AML-193 (cell line): ENCODE measurements at regions not wholly inside any gene's neighbourhood (a gene's known extent, or its start where the extent isn't known, plus 50 kb on each side); places are given as distances from the start of the nearest gene placed in this dataset.
"Not testable (repeated sequence)": the region's sequence is repeated elsewhere in the genome, so short reads cannot be mapped to it uniquely, and the experiment has no call there.

Experiments used
- DNase-seq, 2 experiments: peaks; one replicate each; lab custom pipeline; 2025; lab: John Stamatoyannopoulos, UW

DNA sequence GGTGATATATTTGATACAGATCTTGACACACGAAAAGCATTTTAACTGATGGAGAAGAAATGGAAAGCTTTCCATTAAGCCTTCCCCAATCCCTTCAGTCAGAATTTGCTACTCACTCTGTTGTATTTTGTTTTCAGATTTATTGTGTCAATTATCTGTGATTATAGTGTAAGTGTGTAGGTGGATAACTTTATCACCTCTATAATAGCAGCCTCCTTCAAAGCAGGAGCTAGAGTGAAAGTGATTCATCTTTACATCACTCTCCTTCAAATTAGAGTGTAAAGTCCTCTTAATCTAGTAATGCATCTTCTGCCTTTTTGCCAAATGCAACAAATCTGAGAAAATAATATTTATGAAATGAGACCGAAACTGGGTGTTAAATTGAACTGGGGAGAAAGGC is 459.7 kb upstream of the ZP4 start:
- no peak for DNase-seq

DNA sequence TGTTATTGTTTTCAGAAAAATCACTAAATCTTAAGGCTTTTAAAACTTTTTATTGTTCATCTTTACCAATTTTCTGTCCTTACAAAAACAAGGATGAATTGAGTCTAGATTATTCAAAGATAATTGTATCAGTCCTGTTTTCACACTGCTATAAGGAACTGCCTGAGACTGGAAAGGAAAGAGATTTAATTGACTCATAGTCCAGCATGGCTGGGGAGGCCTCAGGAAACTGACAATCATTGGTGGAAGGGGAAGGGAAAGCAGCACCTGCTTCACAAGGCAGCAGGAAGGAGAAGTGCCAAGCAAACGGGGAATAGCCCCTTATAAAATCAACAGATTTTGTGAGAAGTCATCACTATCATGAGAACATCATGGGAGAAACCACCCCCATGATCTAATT is 455.6 kb upstream of the ZP4 start:
- no peak for DNase-seq

DNA sequence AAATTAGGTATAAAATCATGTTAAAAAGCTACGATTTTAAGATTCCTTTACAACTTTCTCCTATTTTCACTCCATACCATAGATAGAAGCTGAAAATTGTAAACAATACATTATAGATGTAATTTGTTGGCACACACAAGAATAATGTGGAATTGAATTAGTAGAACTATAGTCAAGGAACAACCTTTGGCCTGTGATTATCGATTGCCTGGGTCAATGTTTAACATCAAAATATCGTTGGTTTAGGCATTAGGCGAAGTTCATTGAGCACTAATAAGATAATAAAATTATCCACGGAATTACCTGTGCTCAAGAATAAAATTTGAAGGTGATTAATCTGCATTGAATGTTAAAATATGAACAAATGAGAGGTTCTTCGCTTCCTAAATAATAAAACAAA is 455.1 kb upstream of the ZP4 start:
- DNase-seq, result no peak

DNA sequence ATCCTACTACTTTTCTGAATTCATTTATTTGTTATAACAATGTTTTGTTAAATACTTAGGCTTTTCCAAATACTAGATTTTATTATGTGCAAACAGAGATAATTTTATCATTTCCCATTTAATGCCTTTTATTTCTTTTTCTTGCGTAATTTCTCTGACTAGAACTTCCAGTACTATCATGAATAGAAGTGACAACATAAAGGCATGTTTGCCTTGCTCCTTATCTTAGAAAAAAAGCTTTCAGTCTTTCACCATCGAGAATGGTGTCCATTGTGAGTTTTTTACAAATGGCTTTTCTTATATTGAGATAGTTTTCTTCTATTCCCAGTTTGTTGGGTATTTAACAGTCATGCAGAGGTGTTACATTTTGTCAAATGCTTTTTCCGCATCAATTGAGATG is 453.1 kb upstream of the ZP4 start:
- DNase-seq, result no peak

DNA sequence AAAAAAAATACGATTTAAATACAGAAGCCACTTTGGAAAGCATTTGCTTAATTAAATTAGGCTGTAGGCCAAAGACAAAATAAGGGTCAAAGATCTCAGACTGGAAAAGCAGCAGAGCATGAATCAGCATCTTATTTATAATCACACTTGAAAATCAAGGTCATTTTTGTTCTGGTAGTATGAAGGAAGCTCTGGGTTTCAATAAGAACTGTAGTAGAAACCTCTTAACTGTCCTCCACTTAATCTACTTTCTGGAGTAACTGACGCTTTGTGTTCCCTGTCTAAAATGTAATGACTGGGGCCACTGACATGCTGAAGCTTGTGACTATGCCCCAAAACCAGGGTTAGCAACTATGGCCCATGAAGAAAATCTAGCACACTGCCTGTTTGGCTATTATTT is 450.7 kb upstream of the ZP4 start:
- no peak for DNase-seq

DNA sequence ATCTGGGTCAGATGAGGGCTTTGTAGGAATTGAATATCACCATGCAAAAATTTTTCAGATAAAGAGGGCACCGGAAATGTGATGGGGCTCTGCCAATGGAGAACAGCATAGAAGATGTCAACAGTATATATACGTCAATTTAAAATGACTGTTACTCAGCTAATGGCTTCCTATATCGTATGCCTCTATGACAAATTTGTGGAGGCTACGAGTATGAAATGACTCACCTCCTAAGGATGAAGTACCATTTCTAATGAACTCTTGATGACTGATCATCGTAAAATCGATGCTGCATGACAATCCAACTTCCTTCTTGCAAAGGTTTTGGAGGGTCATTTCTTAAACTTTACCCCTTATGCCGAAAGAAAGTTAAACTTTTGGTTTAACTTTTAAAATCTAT is 450.3 kb upstream of the ZP4 start:
- DNase-seq, result no peak

DNA sequence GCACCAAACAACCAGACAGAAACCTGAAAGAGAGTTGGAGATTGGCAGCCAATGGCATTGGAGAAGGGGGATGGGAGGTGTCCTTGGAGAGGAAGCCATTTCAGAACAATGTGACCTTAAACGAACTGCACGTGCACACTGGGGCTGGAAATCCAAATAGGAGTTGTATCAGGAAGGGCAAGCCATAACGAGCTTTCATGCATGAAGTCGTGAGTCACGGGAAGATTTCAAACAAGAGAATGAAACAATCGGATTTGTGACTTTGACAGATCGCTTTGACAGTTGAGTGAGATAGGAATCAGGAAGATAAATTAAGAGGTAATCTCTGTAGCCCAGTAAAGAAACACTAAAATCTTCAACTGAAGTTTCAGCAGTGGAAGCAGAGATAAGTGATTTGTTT is 445.8 kb upstream of the ZP4 start:
- no peak for DNase-seq

DNA sequence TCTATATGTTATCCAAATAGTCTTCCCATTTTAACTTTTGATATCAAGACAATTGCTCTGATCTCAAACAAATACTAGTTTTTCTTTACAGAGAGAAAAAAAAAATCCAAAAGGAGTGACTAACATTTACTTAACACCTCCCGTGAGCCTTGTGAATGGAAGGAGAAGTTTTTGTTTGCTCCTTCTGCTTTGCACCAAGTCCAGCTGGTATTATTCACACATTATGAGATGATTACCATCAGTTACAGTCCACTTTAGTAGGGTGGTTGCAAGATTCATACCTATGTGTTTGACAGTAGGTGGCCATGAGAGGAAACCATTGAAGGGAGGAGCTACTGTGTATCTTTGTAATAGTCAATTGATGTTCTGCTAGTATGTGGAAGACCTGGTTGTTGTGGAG is 443.4 kb upstream of the ZP4 start:
- DNase-seq, result no peak

DNA sequence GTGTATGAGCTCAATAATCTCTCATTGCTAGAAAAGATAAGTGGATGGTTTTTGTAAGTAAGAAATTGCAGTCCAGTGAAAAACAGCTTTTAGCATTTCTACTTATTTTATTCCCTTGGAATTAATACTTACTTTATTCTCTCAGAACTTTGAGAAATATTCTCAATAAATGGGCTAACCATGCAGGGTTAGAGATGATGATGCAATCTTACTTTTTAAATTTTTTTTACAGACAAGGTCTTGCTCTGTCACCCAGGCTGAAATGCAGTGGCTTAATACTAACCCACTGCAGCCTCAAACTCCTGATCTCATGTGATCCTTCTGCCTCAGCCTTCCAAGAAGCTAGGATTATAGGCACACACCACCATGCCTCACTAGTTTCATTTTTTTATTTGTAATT is 440.8 kb upstream of the ZP4 start:
- no peak for DNase-seq

DNA sequence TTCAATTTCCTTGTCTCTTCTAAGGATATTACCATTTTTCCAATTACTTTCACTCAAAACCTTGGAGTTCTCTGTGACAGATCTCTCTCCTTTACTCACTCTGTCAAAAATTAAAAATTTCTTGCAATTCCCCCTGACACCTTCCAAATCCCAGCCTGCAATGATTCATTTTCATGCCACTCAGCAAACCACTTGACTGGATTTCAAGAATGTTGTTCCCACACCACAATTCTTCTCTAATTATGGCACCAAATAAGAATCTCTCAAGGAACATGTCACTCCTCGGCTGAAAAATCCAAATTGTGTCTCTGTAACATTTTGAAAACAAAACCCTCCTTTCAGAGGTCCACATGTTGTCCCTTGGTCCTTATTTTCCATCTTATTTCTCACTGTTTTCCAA is 438.9 kb upstream of the ZP4 start:
- no peak for DNase-seq

DNA sequence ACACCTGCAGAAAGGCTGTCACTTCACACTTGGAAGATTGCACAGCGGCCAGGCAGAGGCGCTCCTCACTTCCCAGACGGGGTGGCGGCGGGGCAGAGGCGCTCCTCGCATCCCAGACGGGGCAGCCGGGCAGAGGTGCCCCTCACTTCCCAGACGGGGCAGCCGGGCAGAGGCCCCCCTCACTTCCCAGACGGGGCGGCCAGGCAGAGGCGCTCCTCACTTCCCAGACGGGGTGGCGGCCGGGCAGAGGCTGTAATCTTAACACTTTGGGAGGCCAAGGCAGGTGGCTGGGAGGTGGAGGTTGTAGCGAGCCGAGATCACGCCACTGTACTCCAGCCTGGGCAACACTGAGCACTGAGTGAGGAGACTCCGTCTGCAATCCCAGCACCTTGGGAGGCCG is 436.3 kb upstream of the ZP4 start:
- DNase-seq, result not testable (repeated sequence)

DNA sequence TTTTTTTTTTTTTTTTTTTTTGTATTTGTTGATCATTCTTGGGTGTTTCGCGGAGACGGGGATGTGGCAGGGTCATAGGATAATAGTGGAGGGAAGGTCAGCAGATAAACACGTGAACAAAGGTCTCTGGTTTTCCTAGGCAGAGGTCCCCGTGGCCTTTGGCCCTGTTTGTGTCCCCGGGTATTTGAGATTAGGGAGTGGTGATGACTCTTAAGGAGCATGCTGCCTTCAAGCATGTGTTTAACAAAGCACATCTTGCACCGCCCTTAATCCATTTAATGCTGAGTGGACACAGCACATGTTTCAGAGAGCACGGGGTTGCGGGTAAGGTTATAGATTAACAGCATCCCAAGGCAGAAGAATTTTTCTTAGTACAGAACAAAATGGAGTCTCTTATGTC is 435.8 kb upstream of the ZP4 start:
- not testable (repeated sequence) for DNase-seq

DNA sequence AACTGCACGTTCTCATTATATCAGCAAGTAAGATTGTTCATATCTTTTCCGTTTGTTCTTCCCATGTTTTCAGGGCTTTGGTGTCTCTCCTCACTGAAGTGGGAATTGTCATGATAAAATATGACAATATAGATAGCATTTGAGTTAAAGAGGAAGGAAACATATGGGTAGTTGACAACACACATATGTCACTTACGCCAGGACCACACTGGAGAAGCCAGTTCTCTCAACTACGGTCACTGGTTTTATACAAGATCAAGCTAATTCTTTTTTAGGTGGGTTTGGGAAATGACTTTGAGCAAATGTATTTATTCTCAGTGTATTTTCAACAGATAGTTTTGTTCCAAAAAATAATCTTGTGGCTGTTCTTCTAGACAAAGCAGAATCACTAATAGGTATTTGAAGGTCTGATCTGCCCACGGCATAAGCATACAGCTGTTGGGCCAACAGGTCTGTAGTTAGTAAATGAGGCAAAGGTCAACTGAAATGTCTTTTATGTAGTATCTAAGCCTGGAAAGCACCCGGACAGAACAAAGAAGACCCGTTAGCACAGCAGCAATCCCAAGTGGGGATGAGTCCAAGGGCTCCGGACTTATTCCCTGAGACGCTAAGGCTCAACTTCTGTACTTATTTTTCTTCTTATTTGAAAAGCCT is 433.6 kb upstream of the ZP4 start:
- DNase-seq, result no peak

DNA sequence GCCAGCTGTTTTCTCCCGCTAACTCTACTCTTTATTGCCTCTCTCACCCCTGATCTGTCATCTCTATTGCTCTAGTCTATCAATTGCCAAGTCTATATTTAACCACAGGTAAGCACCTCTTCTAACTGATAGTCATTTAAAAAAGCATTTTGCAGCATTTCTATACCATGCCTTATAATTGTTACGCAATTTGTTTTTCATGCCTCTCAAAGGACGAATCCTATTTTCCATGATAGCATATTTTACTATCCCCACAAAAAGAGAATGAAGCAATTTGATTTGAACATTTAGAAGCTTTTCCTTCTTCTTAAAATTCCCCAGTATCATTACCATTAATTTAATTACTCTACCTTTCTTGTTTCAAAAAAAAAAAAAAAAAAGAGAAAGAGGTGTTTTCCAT is 432.8 kb upstream of the ZP4 start:
- no peak for DNase-seq

DNA sequence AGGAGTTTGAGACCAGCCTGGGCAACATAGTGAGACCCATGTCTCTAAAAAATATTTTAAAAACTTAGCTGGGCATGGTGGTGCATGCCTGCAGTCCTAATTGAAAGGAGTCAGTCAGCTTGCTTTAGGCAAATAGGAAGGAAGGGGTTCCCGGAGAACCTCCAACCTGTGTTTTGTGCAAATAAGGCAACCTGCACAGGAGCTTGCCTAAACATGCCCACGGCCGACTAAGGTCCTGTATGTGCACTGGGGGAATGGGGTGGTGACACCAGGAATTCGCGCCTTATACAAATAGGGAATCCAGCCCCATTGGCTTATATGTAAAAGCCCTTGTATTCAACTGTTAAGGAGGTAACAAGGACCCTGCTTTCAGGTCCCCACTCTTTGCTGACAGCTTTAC is 429.2 kb upstream of the ZP4 start:
- no peak for DNase-seq

DNA sequence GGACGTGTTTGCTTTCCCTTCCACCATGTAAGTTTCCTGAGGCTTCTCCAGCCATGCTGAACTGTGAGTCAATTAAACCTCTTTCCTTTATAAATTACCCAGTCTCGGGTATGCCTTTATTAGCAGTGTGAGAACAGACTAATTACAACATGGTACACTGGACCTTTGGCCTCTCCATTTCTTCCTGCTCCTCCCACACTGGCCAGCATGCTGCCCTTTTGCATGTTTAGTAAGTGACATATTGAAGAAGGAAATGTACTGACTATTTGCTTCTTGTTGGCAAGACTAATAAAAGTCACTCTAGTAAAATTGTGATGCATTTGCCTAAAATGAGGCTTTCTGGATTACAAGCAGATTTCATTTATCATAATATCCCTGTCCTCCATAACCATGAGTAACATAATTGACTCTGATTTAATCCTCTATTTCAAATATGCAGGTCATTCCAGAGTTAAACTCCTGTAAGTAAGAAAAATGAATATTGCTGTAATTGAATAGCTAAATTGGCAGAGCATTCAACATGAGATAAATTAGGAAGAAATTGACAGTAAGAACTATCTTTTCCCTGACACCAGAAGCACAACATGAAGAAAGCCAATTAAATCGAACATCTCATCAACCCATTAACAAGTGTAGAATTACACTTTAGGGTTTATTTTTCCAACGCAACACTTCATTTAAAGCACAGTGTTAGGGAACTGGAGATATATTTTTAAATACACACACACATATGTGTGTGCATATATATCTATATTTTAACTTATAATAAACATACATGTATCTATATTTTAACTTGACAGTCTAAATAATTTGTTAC is 427.8 kb upstream of the ZP4 start:
- no peak for DNase-seq

DNA sequence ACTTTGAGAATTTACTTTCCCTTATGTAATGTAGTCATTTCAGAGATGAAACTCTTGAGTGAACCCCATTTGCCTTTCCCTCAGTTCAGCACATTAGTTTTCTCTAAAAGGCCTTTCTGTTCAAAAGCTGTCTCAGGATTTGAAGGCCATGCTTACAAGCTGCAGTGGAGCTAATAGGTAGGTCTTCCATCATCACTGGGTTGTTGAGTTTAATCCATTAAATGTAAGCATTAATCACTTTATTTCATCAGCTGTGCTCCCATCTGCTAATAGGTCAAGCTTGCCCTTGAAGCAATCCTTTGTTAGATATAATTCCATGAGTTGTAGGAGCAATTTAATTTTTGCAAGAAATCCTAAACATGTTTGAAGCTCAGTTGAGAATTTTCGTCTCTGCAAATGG is 422.2 kb upstream of the ZP4 start:
- no peak for DNase-seq

DNA sequence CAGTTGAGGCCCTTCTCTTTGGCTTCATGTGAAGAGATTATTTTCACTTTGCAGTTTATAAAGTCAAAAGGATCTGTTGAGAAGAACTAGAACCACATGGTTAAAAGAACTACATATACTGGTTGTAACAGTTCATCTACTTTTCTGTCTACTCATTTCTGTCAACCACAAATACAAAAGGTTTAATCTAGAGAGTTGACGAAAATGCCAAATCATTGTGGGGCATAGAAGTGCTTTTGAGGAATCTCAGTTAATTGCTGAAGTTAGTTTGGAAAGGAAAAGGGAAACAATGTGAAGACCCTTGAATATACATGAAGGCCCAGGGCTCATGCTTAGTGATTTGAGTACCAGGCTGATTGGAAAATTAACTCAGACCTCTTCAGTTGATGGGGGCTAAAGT is 415.7 kb upstream of the ZP4 start:
- no peak for DNase-seq

DNA sequence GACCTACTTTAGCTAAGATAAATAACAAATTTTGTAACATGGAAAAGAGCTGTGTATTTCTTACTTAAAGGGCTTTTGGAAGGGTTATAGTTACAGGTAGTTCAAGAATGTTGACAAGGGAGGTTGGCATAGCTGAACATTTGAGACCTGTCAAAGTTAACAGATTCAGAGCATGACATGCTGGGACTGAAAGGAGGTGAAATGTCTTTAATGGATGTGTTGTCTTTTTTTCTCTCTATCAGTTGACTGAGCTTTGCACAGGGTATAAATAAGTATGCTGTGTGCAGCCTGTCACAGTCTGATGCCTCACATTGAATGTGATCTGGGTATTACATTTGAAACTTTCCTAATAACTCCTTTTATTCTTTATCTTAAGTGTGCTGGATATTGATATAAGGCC is 411.9 kb upstream of the ZP4 start:
- no peak for DNase-seq

DNA sequence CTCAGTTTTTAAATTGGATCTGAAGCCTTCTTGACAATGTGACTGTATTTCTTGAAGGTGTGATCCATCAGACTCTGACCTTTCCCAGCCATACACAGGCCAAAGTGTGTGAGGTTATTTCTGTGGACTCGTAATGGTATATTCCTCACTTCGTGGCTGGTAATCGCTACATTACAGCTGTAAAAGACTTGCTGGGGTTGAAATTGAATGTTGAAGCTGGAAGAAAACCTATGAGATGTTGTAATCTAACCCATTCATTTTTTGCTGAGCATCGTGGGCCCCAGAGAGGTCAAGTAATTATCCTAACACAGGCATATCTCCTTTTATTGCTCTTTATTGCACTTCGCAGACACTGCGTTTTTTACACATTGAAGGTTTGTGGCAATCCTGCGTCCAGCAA is 405.6 kb upstream of the ZP4 start:
- no peak for DNase-seq

DNA sequence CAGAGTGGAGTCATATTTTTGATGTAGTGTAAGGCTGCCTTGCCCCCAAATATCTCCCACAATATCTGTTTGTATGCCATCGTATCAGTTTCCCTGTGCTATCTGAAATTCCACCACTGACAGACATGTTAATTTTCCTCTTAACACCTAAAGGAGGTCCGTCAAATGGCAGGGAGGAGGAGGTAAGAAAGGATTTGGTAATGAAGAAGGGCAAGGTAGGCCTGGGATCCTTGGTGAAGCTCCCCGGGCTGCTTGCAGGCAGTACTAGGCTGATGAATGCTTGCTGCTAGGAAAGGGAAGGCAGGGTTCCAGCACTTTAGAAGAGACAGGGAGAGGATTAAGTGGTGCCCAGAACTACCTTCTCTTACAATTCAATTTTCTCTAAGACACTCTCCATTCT is 402.4 kb upstream of the ZP4 start:
- no peak for DNase-seq

DNA sequence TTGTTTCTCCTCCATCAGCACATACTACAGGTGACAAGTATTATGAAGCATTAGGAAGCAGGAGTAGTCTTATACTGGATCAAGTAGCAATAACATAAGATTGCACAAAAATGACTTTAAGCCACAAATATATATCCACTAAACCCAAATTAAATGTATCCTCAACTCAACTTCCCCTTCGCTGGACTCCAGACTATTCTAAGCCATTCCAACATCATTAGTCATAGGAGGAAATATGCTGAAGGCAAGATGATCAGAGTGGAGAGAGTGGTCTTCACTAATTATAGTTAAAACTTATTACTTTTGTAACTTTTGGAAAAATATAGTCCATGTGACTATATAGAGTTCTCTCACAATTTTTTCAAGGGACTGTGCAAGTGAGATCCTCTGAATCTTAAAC is 390.7 kb upstream of the ZP4 start:
- no peak for DNase-seq

DNA sequence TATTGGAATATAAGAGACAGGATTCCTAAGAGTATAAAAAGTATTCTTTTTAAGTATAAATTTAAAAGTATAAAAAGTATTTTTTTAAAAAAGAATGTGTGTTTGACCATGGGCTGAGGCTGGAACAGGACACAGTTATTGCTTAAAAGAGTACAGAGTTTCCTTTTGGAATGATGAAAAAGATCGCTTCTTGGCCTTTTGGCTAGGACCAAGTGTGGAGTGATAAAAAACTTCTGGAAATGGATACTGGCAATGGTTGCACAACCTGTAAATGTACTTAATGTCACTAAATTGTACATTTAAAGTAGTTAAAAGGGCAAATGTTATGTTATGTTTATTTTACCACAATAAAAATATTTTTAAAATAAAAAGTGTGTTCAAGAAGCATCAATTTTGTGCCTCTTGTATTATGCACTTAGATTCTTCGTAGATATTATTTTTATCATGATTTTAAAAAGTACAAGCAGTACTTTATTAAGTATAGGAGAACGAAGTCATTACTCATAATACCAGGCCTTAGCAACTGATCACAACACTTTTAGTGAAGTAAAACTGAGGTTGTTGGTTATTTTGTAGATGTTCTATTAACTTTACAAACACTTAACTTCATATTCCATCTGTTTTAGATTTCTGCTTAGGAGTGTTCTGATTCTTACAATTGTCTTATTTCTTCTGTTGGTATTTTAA is 389.1 kb upstream of the ZP4 start:
- DNase-seq, result no peak
